VCaP (cell line): ENCODE measurements at regions not wholly inside any gene's neighbourhood (a gene's known extent, or its start where the extent isn't known, plus 50 kb on each side); places are given as distances from the start of the nearest gene placed in this dataset.

Experiments used
- H3K27ac ChIP-seq: fragments of 450-650 bp; 2 replicates; pipeline ENCODE4 v1.5.1; 2017
- CTCF ChIP-seq: fragments of 450-650 bp; conservative IDR thresholded peaks from 2 replicates; pipeline ENCODE4 v1.5.1; 2017; ENCODE audit warnings: mild to moderate bottlenecking, moderate library complexity

- H3K27ac ChIP-seq, result no peak overlapping the region
- TF ChIP-seq CTCF, result no peak
Measured at GRCh38 chr13:26923824-26924605, 163.4 kb upstream of the GPR12 start.

GRCh38 chr13:26921918-26922317, 161.3 kb upstream of the GPR12 start:
- H3K27ac ChIP-seq, result no peak overlapping the region
- no peak for TF ChIP-seq CTCF

- H3K27ac ChIP-seq, result no peak overlapping the region
- TF ChIP-seq CTCF, result no peak
Measured at GRCh38 chr13:26920614-26921355, 160.2 kb upstream of the GPR12 start.

GRCh38 chr13:26919732-26920131, 159.1 kb upstream of the GPR12 start:
- no peak for TF ChIP-seq CTCF
- no peak overlapping the region for H3K27ac ChIP-seq

- no peak overlapping the region for H3K27ac ChIP-seq
- TF ChIP-seq CTCF, result no peak
Measured at GRCh38 chr13:26919311-26919710, 158.7 kb upstream of the GPR12 start.

GRCh38 chr13:26914624-26915023, 154.0 kb upstream of the GPR12 start:
- H3K27ac ChIP-seq, result no peak overlapping the region
- no peak for TF ChIP-seq CTCF

- H3K27ac ChIP-seq, result no peak overlapping the region
- no peak for TF ChIP-seq CTCF
Measured at GRCh38 chr13:26914148-26914547, 153.6 kb upstream of the GPR12 start.
